ENCODE measurements at regions not wholly inside any gene's neighbourhood (a gene's known extent, or its start where the extent isn't known, plus 50 kb on each side); places are given as distances from the start of the nearest gene placed in this dataset.

DNA sequence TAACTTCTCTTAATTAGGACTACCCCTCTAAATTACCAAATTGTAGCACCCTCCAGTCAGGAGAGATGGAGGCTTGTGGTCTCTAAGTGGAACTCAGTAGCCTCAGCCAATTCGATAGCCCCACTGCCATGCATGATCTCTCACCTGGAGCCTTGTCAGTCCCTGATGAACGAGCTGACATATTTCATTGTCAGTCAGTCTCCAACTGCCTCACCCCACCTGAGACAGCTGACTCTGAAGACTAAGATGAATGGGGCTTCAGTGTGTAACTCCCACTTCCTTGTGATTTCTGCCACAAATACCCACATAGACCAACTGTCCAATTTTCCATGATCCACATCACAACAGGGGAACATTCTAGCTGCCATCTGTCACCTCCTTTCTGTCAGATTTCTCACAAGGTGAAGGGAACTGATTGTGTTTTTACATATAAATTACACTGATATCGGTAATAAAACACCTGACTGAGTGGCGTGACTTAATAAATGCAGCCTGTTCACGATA, 206.5 kb downstream of the FAM181B start (continued):
- TF ChIP-seq, protein P1, sequence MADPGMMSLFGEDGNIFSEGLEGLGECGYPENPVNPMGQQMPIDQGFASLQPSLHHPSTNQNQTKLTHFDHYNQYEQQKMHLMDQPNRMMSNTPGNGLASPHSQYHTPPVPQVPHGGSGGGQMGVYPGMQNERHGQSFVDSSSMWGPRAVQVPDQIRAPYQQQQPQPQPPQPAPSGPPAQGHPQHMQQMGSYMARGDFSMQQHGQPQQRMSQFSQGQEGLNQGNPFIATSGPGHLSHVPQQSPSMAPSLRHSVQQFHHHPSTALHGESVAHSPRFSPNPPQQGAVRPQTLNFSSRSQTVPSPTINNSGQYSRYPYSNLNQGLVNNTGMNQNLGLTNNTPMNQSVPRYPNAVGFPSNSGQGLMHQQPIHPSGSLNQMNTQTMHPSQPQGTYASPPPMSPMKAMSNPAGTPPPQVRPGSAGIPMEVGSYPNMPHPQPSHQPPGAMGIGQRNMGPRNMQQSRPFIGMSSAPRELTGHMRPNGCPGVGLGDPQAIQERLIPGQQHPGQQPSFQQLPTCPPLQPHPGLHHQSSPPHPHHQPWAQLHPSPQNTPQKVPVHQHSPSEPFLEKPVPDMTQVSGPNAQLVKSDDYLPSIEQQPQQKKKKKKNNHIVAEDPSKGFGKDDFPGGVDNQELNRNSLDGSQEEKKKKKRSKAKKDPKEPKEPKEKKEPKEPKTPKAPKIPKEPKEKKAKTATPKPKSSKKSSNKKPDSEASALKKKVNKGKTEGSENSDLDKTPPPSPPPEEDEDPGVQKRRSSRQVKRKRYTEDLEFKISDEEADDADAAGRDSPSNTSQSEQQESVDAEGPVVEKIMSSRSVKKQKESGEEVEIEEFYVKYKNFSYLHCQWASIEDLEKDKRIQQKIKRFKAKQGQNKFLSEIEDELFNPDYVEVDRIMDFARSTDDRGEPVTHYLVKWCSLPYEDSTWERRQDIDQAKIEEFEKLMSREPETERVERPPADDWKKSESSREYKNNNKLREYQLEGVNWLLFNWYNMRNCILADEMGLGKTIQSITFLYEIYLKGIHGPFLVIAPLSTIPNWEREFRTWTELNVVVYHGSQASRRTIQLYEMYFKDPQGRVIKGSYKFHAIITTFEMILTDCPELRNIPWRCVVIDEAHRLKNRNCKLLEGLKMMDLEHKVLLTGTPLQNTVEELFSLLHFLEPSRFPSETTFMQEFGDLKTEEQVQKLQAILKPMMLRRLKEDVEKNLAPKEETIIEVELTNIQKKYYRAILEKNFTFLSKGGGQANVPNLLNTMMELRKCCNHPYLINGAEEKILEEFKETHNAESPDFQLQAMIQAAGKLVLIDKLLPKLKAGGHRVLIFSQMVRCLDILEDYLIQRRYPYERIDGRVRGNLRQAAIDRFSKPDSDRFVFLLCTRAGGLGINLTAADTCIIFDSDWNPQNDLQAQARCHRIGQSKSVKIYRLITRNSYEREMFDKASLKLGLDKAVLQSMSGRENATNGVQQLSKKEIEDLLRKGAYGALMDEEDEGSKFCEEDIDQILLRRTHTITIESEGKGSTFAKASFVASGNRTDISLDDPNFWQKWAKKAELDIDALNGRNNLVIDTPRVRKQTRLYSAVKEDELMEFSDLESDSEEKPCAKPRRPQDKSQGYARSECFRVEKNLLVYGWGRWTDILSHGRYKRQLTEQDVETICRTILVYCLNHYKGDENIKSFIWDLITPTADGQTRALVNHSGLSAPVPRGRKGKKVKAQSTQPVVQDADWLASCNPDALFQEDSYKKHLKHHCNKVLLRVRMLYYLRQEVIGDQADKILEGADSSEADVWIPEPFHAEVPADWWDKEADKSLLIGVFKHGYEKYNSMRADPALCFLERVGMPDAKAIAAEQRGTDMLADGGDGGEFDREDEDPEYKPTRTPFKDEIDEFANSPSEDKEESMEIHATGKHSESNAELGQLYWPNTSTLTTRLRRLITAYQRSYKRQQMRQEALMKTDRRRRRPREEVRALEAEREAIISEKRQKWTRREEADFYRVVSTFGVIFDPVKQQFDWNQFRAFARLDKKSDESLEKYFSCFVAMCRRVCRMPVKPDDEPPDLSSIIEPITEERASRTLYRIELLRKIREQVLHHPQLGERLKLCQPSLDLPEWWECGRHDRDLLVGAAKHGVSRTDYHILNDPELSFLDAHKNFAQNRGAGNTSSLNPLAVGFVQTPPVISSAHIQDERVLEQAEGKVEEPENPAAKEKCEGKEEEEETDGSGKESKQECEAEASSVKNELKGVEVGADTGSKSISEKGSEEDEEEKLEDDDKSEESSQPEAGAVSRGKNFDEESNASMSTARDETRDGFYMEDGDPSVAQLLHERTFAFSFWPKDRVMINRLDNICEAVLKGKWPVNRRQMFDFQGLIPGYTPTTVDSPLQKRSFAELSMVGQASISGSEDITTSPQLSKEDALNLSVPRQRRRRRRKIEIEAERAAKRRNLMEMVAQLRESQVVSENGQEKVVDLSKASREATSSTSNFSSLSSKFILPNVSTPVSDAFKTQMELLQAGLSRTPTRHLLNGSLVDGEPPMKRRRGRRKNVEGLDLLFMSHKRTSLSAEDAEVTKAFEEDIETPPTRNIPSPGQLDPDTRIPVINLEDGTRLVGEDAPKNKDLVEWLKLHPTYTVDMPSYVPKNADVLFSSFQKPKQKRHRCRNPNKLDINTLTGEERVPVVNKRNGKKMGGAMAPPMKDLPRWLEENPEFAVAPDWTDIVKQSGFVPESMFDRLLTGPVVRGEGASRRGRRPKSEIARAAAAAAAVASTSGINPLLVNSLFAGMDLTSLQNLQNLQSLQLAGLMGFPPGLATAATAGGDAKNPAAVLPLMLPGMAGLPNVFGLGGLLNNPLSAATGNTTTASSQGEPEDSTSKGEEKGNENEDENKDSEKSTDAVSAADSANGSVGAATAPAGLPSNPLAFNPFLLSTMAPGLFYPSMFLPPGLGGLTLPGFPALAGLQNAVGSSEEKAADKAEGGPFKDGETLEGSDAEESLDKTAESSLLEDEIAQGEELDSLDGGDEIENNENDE (IDR thresholded peaks at IDR 0.05; ENCODE audit: insufficient replicate concordance, low read length): no peak
- no peak for TF ChIP-seq SIX5 (IDR thresholded peaks at IDR 0.05; ENCODE audit: low read depth, low read length)
- no peak for TF ChIP-seq MAFK (IDR thresholded peaks at IDR 0.05; ENCODE audit: low read depth, low read length)
- no peak for TF ChIP-seq CHD2 (IDR thresholded peaks at IDR 0.05; ENCODE audit: low read length)
- no peak for TF ChIP-seq CREB1 (IDR thresholded peaks at IDR 0.05)

Data from H1 (cell line).